NCI-H2029 (cell line): ENCODE measurements at regions not wholly inside any gene's neighbourhood (a gene's known extent, or its start where the extent isn't known, plus 50 kb on each side); places are given as distances from the start of the nearest gene placed in this dataset.

Experiments
- DNase-seq: peaks from one replicate; lab custom pipeline; 2025; lab: John Stamatoyannopoulos, UW

GRCh38 chr3:83895892-83896291 is 1062.9 kb upstream of the CADM2 start:
- DNase-seq = no peak

GRCh38 chr3:83902787-83903533 is 1055.8 kb upstream of the CADM2 start:
- DNase-seq = no peak

- no peak for DNase-seq
These were observed 1045.4 kb upstream of the CADM2 start for GRCh38 chr3:83913381-83913780.

- no peak for DNase-seq
These were observed 1032.5 kb upstream of the CADM2 start for GRCh38 chr3:83926291-83926690.

- peak; percentile 13 for DNase-seq
These were observed 1030.4 kb upstream of the CADM2 start for GRCh38 chr3:83928391-83928790.

- DNase-seq = no peak
These were observed 1029.9 kb upstream of the CADM2 start for GRCh38 chr3:83928903-83929302.

GRCh38 chr3:83934192-83935021 is 1024.4 kb upstream of the CADM2 start:
- DNase-seq = no peak

- no peak for DNase-seq
These were observed 1020.3 kb upstream of the CADM2 start for GRCh38 chr3:83938491-83938890.

- no peak for DNase-seq
These were observed 1016.6 kb upstream of the CADM2 start for GRCh38 chr3:83941990-83942745.

GRCh38 chr3:83946049-83946448 is 1012.7 kb upstream of the CADM2 start:
- no peak for DNase-seq

- no peak for DNase-seq
These were observed 1012.2 kb upstream of the CADM2 start for GRCh38 chr3:83946554-83946953.

- no peak for DNase-seq
These were observed 1010.0 kb upstream of the CADM2 start for GRCh38 chr3:83948771-83949170.

- no peak for DNase-seq
These were observed 1005.2 kb upstream of the CADM2 start for GRCh38 chr3:83953417-83954089.

GRCh38 chr3:83956431-83956830 is 1002.4 kb upstream of the CADM2 start:
- no peak for DNase-seq

GRCh38 chr3:83968356-83968755 is 990.4 kb upstream of the CADM2 start:
- no peak for DNase-seq

- DNase-seq = no peak
These were observed 987.1 kb upstream of the CADM2 start for GRCh38 chr3:83971666-83972065.

- no peak for DNase-seq
These were observed 950.2 kb upstream of the CADM2 start for GRCh38 chr3:84008623-84009022.

- DNase-seq = no peak
These were observed 934.9 kb upstream of the CADM2 start for GRCh38 chr3:84023842-84024241.

- no peak for DNase-seq
These were observed 919.7 kb upstream of the CADM2 start for GRCh38 chr3:84039099-84039498.

GRCh38 chr3:84042399-84043106 is 916.2 kb upstream of the CADM2 start:
- DNase-seq = no peak

GRCh38 chr3:84066915-84067314 is 891.9 kb upstream of the CADM2 start:
- no peak for DNase-seq
